HCT116 (cell line): ENCODE measurements at regions not wholly inside any gene's neighbourhood (a gene's known extent, or its start where the extent isn't known, plus 50 kb on each side); places are given as distances from the start of the nearest gene placed in this dataset.

Experiments
- CEBPB ChIP-seq: IDR thresholded peaks from 2 replicates; pipeline ENCODE4 v1.6.1; 2012; ENCODE audit warnings: low read depth
- CTCF ChIP-seq, 3 experiments: fragments of 200-600 bp in 1 of 3; sonication (generic) in 1 of 3; IDR thresholded peaks in 2 of 3; conservative IDR thresholded peaks in 1 of 3; 2 replicates each; pipeline ENCODE4 v1.5.1; 2012 to 2017; ENCODE audit warnings: low read depth in 2 of 3, low read length in 2 of 3, antibody characterized with exemption in 1 of 3, borderline replicate concordance in 1 of 3, control low read depth in 1 of 3, mild to moderate bottlenecking in 1 of 3, mixed read lengths in 1 of 3, mixed run types in 1 of 3, moderate library complexity in 1 of 3; ENCODE audit not compliant: insufficient read depth in 1 of 3
- ELF1 ChIP-seq: IDR thresholded peaks from 2 replicates; pipeline ENCODE4 v1.6.1; 2012; ENCODE audit warnings: low read depth, borderline replicate concordance
- EZH2phosphoT487 ChIP-seq: fragments of 200-600 bp; IDR thresholded peaks from 2 replicates; pipeline ENCODE4 v1.6.1; 2018; ENCODE audit warnings: antibody characterized with exemption, borderline replicate concordance
- JUND ChIP-seq: IDR thresholded peaks from 2 replicates; pipeline ENCODE4 v1.6.1; 2012
- POLR2A ChIP-seq: IDR thresholded peaks from 2 replicates; pipeline ENCODE4 v1.7.0; 2011; ENCODE audit warnings: borderline replicate concordance; ENCODE audit not compliant: insufficient read depth, insufficient read length; ENCODE audit errors: extremely low read depth
- POLR2AphosphoS5 ChIP-seq: IDR thresholded peaks from 2 replicates; pipeline ENCODE4 v1.6.1; 2011; ENCODE audit warnings: mild to moderate bottlenecking, low read depth, low read length, moderate library complexity
- SIN3A ChIP-seq: IDR thresholded peaks from 2 replicates; pipeline ENCODE4 v1.6.1; 2012; ENCODE audit warnings: low read depth
- SP1 ChIP-seq: IDR thresholded peaks from 2 replicates; pipeline ENCODE4 v1.6.1; 2012; ENCODE audit warnings: low read depth
- ZBTB33 ChIP-seq: IDR thresholded peaks from 2 replicates; pipeline ENCODE4 v1.6.1; 2011; ENCODE audit warnings: mild to moderate bottlenecking, low read length, moderate library complexity; ENCODE audit not compliant: insufficient replicate concordance; ENCODE audit errors: extremely low read depth
- ZFX ChIP-seq: fragments of 450-650 bp; IDR thresholded peaks from 2 replicates; pipeline ENCODE4 v1.6.1; 2017

GRCh38 chr3:103653996-103654395 is 1219.2 kb downstream of the ZPLD1 start:
- no peak for TF ChIP-seq CEBPB
- TF ChIP-seq CTCF (IDR thresholded peaks at IDR 0.05 in 2 of 3, conservative IDR thresholded peaks at IDR 0.05 in 1 of 3; ENCODE audit: borderline replicate concordance in 1 of 3, insufficient read depth in 1 of 3, low read depth in 2 of 3, low read length in 2 of 3), result no peak
- no peak for TF ChIP-seq POLR2A
- TF ChIP-seq JUND, result no peak
- TF ChIP-seq POLR2AphosphoS5, result no peak
- no peak for TF ChIP-seq EZH2phosphoT487
- no peak for TF ChIP-seq ELF1
- TF ChIP-seq SIN3A, result no peak
- no peak for TF ChIP-seq ZFX
- TF ChIP-seq SP1, result no peak
- TF ChIP-seq ZBTB33, result no peak
